ENCODE measurements at regions not wholly inside any gene's neighbourhood (a gene's known extent, or its start where the extent isn't known, plus 50 kb on each side); places are given as distances from the start of the nearest gene placed in this dataset.

DNA sequence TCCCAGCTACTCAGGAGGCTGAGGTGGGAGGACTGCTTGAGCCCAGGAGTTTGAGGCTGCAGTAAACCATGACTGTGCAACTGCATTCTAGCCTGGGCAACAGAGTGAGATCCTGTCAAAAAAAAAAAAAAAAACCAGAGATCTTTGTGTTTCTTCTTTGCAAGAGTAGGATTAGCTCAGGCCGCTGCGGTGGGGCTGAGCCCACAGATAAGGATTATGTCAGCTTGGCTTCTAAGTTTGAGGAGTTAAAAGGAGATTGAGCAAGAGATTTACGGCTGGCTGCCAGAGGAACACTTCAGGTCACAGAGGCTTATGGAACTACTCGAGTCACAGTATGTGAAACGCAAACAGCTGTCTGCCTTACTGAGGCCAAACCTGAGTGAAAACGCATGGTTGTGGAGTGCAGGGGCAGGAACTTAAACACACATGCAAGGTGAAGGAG is 146.7 kb upstream of the L3MBTL4 start (continued):
- TF ChIP-seq SMARCE1 (IDR thresholded peaks at IDR 0.05): peak; percentile 60; the same call in 1 of the 2 replicates
- no peak for TF ChIP-seq HDAC2 (IDR thresholded peaks at IDR 0.05)
- peak; percentile 92 for TF ChIP-seq MEIS2 (IDR thresholded peaks at IDR 0.05; ENCODE audit: partially characterized antibody)
- TF ChIP-seq TCF7 (IDR thresholded peaks at IDR 0.05; ENCODE audit: borderline replicate concordance): no peak
- TF ChIP-seq E2F5 (CRISPR knock-in tag; IDR thresholded peaks at IDR 0.05): no peak
- no peak for TF ChIP-seq CTBP1 (IDR thresholded peaks at IDR 0.05; ENCODE audit: borderline replicate concordance)
- TF ChIP-seq ELF4 (CRISPR knock-in tag; IDR thresholded peaks at IDR 0.05): no peak
- no peak for TF ChIP-seq ZNF444 (CRISPR knock-in tag; IDR thresholded peaks at IDR 0.05)
- TF ChIP-seq MLX (CRISPR knock-in tag; conservative IDR thresholded peaks at IDR 0.05): no peak
- TF ChIP-seq ZNF354B (CRISPR knock-in tag; IDR thresholded peaks at IDR 0.05): no peak
- no peak for TF ChIP-seq MAZ (CRISPR knock-in tag; conservative IDR thresholded peaks at IDR 0.05 in 1 of 2, IDR thresholded peaks at IDR 0.05 in 1 of 2)
- no peak for TF ChIP-seq DIDO1 (tag; IDR thresholded peaks at IDR 0.05; ENCODE audit: low read depth)
- TF ChIP-seq, protein P1, sequence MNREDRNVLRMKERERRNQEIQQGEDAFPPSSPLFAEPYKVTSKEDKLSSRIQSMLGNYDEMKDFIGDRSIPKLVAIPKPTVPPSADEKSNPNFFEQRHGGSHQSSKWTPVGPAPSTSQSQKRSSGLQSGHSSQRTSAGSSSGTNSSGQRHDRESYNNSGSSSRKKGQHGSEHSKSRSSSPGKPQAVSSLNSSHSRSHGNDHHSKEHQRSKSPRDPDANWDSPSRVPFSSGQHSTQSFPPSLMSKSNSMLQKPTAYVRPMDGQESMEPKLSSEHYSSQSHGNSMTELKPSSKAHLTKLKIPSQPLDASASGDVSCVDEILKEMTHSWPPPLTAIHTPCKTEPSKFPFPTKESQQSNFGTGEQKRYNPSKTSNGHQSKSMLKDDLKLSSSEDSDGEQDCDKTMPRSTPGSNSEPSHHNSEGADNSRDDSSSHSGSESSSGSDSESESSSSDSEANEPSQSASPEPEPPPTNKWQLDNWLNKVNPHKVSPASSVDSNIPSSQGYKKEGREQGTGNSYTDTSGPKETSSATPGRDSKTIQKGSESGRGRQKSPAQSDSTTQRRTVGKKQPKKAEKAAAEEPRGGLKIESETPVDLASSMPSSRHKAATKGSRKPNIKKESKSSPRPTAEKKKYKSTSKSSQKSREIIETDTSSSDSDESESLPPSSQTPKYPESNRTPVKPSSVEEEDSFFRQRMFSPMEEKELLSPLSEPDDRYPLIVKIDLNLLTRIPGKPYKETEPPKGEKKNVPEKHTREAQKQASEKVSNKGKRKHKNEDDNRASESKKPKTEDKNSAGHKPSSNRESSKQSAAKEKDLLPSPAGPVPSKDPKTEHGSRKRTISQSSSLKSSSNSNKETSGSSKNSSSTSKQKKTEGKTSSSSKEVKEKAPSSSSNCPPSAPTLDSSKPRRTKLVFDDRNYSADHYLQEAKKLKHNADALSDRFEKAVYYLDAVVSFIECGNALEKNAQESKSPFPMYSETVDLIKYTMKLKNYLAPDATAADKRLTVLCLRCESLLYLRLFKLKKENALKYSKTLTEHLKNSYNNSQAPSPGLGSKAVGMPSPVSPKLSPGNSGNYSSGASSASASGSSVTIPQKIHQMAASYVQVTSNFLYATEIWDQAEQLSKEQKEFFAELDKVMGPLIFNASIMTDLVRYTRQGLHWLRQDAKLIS (CRISPR knock-in tag; IDR thresholded peaks at IDR 0.05): no peak
- no peak for TF ChIP-seq ATF3 (IDR thresholded peaks at IDR 0.05)
- TF ChIP-seq ATF3 (CRISPR knock-in tag; conservative IDR thresholded peaks at IDR 0.05): no peak
- TF ChIP-seq POLR2H (tag; IDR thresholded peaks at IDR 0.05; ENCODE audit: low read depth): no peak
- no peak for TF ChIP-seq NR2F6 (CRISPR knock-in tag; IDR thresholded peaks at IDR 0.05)
- TF ChIP-seq TAF7 (tag; IDR thresholded peaks at IDR 0.05): no peak
- TF ChIP-seq ZBED1 (IDR thresholded peaks at IDR 0.05): no peak
- no peak for TF ChIP-seq XRCC4 (IDR thresholded peaks at IDR 0.05; ENCODE audit: extremely low read depth, insufficient read depth, insufficient read length)
- no peak for TF ChIP-seq PURB (CRISPR knock-in tag; IDR thresholded peaks at IDR 0.05; ENCODE audit: low read depth)
- TF ChIP-seq ZNF766 (CRISPR knock-in tag; conservative IDR thresholded peaks at IDR 0.05): peak; percentile 63
- TF ChIP-seq, protein P2, sequence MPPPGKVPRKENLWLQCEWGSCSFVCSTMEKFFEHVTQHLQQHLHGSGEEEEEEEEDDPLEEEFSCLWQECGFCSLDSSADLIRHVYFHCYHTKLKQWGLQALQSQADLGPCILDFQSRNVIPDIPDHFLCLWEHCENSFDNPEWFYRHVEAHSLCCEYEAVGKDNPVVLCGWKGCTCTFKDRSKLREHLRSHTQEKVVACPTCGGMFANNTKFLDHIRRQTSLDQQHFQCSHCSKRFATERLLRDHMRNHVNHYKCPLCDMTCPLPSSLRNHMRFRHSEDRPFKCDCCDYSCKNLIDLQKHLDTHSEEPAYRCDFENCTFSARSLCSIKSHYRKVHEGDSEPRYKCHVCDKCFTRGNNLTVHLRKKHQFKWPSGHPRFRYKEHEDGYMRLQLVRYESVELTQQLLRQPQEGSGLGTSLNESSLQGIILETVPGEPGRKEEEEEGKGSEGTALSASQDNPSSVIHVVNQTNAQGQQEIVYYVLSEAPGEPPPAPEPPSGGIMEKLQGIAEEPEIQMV (tag; conservative IDR thresholded peaks at IDR 0.05; ENCODE audit: low read depth): no peak
- no peak for TF ChIP-seq PHF21A (IDR thresholded peaks at IDR 0.05; ENCODE audit: borderline replicate concordance, low read depth)
